AG04449 (cell line): ENCODE measurements at regions not wholly inside any gene's neighbourhood (a gene's known extent, or its start where the extent isn't known, plus 50 kb on each side); places are given as distances from the start of the nearest gene placed in this dataset.

Experiments used
- CTCF ChIA-PET: fragments of 350-600 bp; formaldehyde crosslinking; extraction: SDS; loops from one replicate; lab custom pipeline; 2021; ENCODE audit warnings: antibody characterized with exemption; lab: Yijun Ruan, JAX
- POLR2A ChIA-PET: fragments of 400-600, 350-600 bp; formaldehyde crosslinking; extraction: SDS; loops from one replicate; lab custom pipeline; 2020; ENCODE audit warnings: antibody characterized with exemption, inconsistent platforms; lab: Yijun Ruan, JAX
- DNase-seq: peaks from one replicate; pipeline ENCODE4 v3.0.0-alpha.2; 2010; ENCODE audit warnings: low read depth, low spot score
- H3K4me3 ChIP-seq: 2 replicates; pipeline ENCODE4 v1.5.1; 2011; ENCODE audit warnings: low read depth, mild to moderate bottlenecking, control low read depth, low read length
- CTCF ChIP-seq: IDR thresholded peaks from one replicate; pipeline ENCODE4 v1.5.1; 2011; ENCODE audit warnings: mild to moderate bottlenecking, moderate library complexity, low read length, control low read depth, inconsistent platforms; ENCODE audit not compliant: insufficient read depth; ENCODE audit errors: missing control alignments

GRCh38 chrY:15364996-15365395 is 840.7 kb downstream of the NLGN4Y start:
- CTCF ChIA-PET, result no interaction called here
- TF ChIP-seq CTCF, result no peak
- no peak overlapping the region for H3K4me3 ChIP-seq
- no peak for DNase-seq
- POLR2A ChIA-PET, result no interaction called here

GRCh38 chrY:15368786-15369185 is 844.5 kb downstream of the NLGN4Y start:
- no peak for TF ChIP-seq CTCF
- no peak for DNase-seq
- POLR2A ChIA-PET, result no interaction called here
- no peak overlapping the region for H3K4me3 ChIP-seq
- CTCF ChIA-PET, result no interaction called here

- POLR2A ChIA-PET, result no interaction called here
- no peak overlapping the region for H3K4me3 ChIP-seq
- no peak for DNase-seq
- no peak for TF ChIP-seq CTCF
- CTCF ChIA-PET, result no interaction called here
These were observed 860.8 kb downstream of the NLGN4Y start for GRCh38 chrY:15385178-15385577.

GRCh38 chrY:15397556-15398280 is 873.4 kb downstream of the NLGN4Y start:
- DNase-seq, result no peak
- ChIA-PET POLR2A (no interaction called here), CTCF (no interaction called here)
- H3K4me3 ChIP-seq, result no peak overlapping the region
- TF ChIP-seq CTCF, result no peak

- ChIA-PET POLR2A (interaction anchor here (0.6 kb wide), 1 partner anchor 199 kb away, joined by 3 read pairs; no protein-coding TSS in a partner anchor), CTCF (no interaction called here)
- no peak overlapping the region for H3K4me3 ChIP-seq
- TF ChIP-seq CTCF, result no peak
- no peak for DNase-seq
These were observed 878.1 kb downstream of the NLGN4Y start for GRCh38 chrY:15402451-15402850.

GRCh38 chrY:15404551-15404950 is 880.2 kb downstream of the NLGN4Y start:
- DNase-seq, result no peak
- POLR2A ChIA-PET, result no interaction called here
- TF ChIP-seq CTCF, result no peak
- CTCF ChIA-PET, result no interaction called here
- no peak overlapping the region for H3K4me3 ChIP-seq
